Motor neuron (in vitro differentiated cells): ENCODE measurements at regions not wholly inside any gene's neighbourhood (a gene's known extent, or its start where the extent isn't known, plus 50 kb on each side); places are given as distances from the start of the nearest gene placed in this dataset.
A peak's percentile ranks its signal among the peaks of the same experiment; 100 is the strongest.

Source experiments
- ATAC-seq, 8 experiments: fragments of 200-7000 bp; cut with Tn5 transposase; replicated peaks in 6 of 8; 2 replicates each; pipeline ENCODE4 v1.8.0; 2021; ENCODE audit warnings: mild to moderate bottlenecking in 8 of 8, moderate library complexity in 8 of 8
- H3K27ac ChIP-seq, 2 donors: fragments of 250-450 bp; sonication (Bioruptor Pico); 2 replicates each; pipeline ENCODE4 v1.9.0; 2021; ENCODE audit warnings: antibody characterized with exemption in 2 of 2, mild to moderate bottlenecking in 2 of 2, moderate library complexity in 1 of 2
- H3K4me1 ChIP-seq, 2 donors: fragments of 250-450 bp; sonication (Bioruptor Pico); replicated peaks in 1 of 2; 2 replicates each; pipeline ENCODE4 v1.6.1; 2021; ENCODE audit warnings: antibody characterized with exemption in 2 of 2, mild to moderate bottlenecking in 2 of 2, moderate library complexity in 1 of 2
- H3K4me3 ChIP-seq, 5 donors: fragments of 250-450 bp; sonication (Bioruptor Pico); 2 replicates each; pipeline ENCODE4 v1.9.0; 2021; ENCODE audit warnings: antibody characterized with exemption in 5 of 5, mild to moderate bottlenecking in 5 of 5, moderate library complexity in 4 of 5
- WGBS, 10 experiments: fragments of 450-650 bp; shearing (Covaris generic); methylation state at CpG; one replicate each; pipeline ENCODE4 v1.0.0; 2022; 5-methylcytosine and 5-hydroxymethylcytosine counted together
- in situ Hi-C, 9 experiments: fragments of 400-800 bp; cut with MboI; loops; one replicate each; pipeline ENCODE4 v1.15.0; 2021; ENCODE audit warnings: low sequenced_read_pairs in 9 of 9, low pct_unique_long_range_greater_than_20kb in 2 of 9; ENCODE audit not compliant: unreplicated experiment in 9 of 9

GRCh38 chr3:105085506-105085905, 281.2 kb upstream of the ALCAM start:
- in situ Hi-C loops: no loop called here
- Histone ChIP-seq H3K27ac (no peak overlapping the region), H3K4me3 (no peak overlapping the region), H3K4me1 (no peaks in the 10 kb centered on the region)
- no peak for ATAC-seq

GRCh38 chr3:105093371-105094252, 273.1 kb upstream of the ALCAM start:
- Histone ChIP-seq H3K4me3 (no peak overlapping the region), H3K27ac (no peak overlapping the region), H3K4me1 (no peaks in the 10 kb centered on the region)
- 8 to 100% (median 62%) methylated on average over 1 to 7 of the region's 7 CpGs for WGBS, 10 experiments
- in situ Hi-C loops: no loop called here
- no peak for ATAC-seq

GRCh38 chr3:105094588-105094987, 272.1 kb upstream of the ALCAM start:
- no peak overlapping the region for H3K4me3 ChIP-seq
- H3K4me1 ChIP-seq: no peaks in the 10 kb centered on the region
- no peak for ATAC-seq
- in situ Hi-C loops: no loop called here
- 10 to 74% (median 46%) methylated on average over 1 to 3 of the region's 3 CpGs; no CpG with 5 or more reads in 1 of the 10 experiments for WGBS, 10 experiments
- H3K27ac ChIP-seq: no peak overlapping the region

GRCh38 chr3:105096071-105096470, 270.6 kb upstream of the ALCAM start:
- Histone ChIP-seq H3K27ac (no peak overlapping the region), H3K4me3 (no peak overlapping the region), H3K4me1 (no peaks in the 10 kb centered on the region)
- no peak for ATAC-seq
- 35 to 100% (median 69%) methylated on average over 1 to 3 of the region's 3 CpGs; no CpG with 5 or more reads in 6 of the 10 experiments for WGBS, 10 experiments
- in situ Hi-C loops: no loop called here

GRCh38 chr3:105101603-105102002, 265.1 kb upstream of the ALCAM start:
- no peak overlapping the region for H3K27ac ChIP-seq
- no peak overlapping the region for H3K4me3 ChIP-seq
- no peak for ATAC-seq
- WGBS, 10 experiments: 5 to 100% (median 75%) methylated on average over 1 to 2 of the region's 2 CpGs; no CpG with 5 or more reads in 3 of the 10 experiments
- in situ Hi-C loops: no loop called here
- no peaks in the 10 kb centered on the region for H3K4me1 ChIP-seq

GRCh38 chr3:105103139-105103538, 263.6 kb upstream of the ALCAM start:
- WGBS, 10 experiments: 47 to 100% (median 88%) methylated on average over 1 to 2 of the region's 2 CpGs
- H3K27ac ChIP-seq: no peak overlapping the region
- H3K4me1 ChIP-seq: no peaks in the 10 kb centered on the region
- in situ Hi-C loops: no loop called here
- peak in 2 of 8 experiments; percentile 69 to 72 for ATAC-seq
- H3K4me3 ChIP-seq: no peak overlapping the region

- no peak for ATAC-seq
- no peak overlapping the region for H3K27ac ChIP-seq
- no peak overlapping the region for H3K4me3 ChIP-seq
- WGBS, 10 experiments: 0 to 57% (median 0%) methylated on average over 1 of the region's 1 CpG; no CpG with 5 or more reads in 5 of the 10 experiments
- H3K4me1 ChIP-seq: no peaks in the 10 kb centered on the region
- in situ Hi-C loops: no loop called here
Observed at GRCh38 chr3:105108823-105109222, 257.9 kb upstream of the ALCAM start.

GRCh38 chr3:105118905-105119304, 247.8 kb upstream of the ALCAM start:
- ATAC-seq: peak in 1 of 8 experiments; percentile 51
- 0 to 96% (median 70%) methylated on average over 1 to 3 of the region's 3 CpGs; no CpG with 5 or more reads in 3 of the 10 experiments for WGBS, 10 experiments
- no peak overlapping the region for H3K27ac ChIP-seq
- no peaks in the 10 kb centered on the region for H3K4me1 ChIP-seq
- no peak overlapping the region for H3K4me3 ChIP-seq
- in situ Hi-C loops: no loop called here

GRCh38 chr3:105119801-105120340, 246.8 kb upstream of the ALCAM start:
- in situ Hi-C loops: no loop called here
- Histone ChIP-seq H3K4me1 (no peaks in the 10 kb centered on the region), H3K4me3 (no peak overlapping the region), H3K27ac (no peak overlapping the region)
- WGBS, 10 experiments: 49 to 97% (median 90%) methylated on average over 2 to 4 of the region's 4 CpGs; no CpG with 5 or more reads in 3 of the 10 experiments
- ATAC-seq: no peak

- no peak for ATAC-seq
- Histone ChIP-seq H3K27ac (no peak overlapping the region), H3K4me3 (no peak overlapping the region), H3K4me1 (no peaks in the 10 kb centered on the region)
- WGBS, 10 experiments: 23 to 96% (median 83%) methylated on average over 2 to 3 of the region's 3 CpGs
- in situ Hi-C loops: no loop called here
Observed at GRCh38 chr3:105130911-105131310, 235.8 kb upstream of the ALCAM start.

- in situ Hi-C loops: no loop called here
- H3K27ac ChIP-seq: no peak overlapping the region
- 25 to 100% (median 89%) methylated on average over 1 of the region's 1 CpG; no CpG with 5 or more reads in 3 of the 10 experiments for WGBS, 10 experiments
- no peak overlapping the region for H3K4me3 ChIP-seq
- H3K4me1 ChIP-seq: no peaks in the 10 kb centered on the region
- ATAC-seq: no peak
Observed at GRCh38 chr3:105137911-105138310, 228.8 kb upstream of the ALCAM start.

- H3K4me3 ChIP-seq: no peak overlapping the region
- H3K4me1 ChIP-seq: no peaks in the 10 kb centered on the region
- ATAC-seq: no peak
- no peak overlapping the region for H3K27ac ChIP-seq
- 10 to 100% (median 85%) methylated on average over 2 to 7 of the region's 7 CpGs; no CpG with 5 or more reads in 1 of the 10 experiments for WGBS, 10 experiments
- in situ Hi-C loops: no loop called here
Observed at GRCh38 chr3:105139881-105140560, 226.7 kb upstream of the ALCAM start.

GRCh38 chr3:105140899-105141367, 225.8 kb upstream of the ALCAM start:
- no peak for ATAC-seq
- Histone ChIP-seq H3K27ac (no peak overlapping the region), H3K4me1 (no peaks in the 10 kb centered on the region), H3K4me3 (no peak overlapping the region)
- WGBS, 10 experiments: 40 to 100% (median 80%) methylated on average over 2 of the region's 2 CpGs; no CpG with 5 or more reads in 2 of the 10 experiments
- in situ Hi-C loops: no loop called here
